ENCODE measurements at regions not wholly inside any gene's neighbourhood (a gene's known extent, or its start where the extent isn't known, plus 50 kb on each side); places are given as distances from the start of the nearest gene placed in this dataset.

DNA sequence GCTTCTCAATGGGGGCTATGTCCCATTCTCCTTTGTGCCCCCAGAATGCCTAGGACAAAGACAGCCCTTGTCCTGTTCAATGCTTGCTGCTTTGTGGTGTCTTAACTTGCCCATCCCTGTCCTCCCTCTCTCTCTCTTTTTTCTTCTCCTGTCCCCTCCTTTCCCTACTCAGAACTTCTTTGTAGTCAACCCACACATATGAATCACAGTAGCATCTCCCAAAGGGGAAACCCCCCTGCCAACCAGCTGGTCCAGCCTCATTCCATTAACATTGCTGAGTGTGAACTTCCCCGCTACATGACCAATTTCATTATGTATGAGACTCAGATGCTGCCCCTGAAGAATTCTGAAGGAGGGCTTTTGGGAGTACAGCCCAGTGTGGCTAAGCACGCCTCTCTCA is 408.3 kb downstream of the ENC1 start:
- DNase-seq = no peak
- H3K36me3 ChIP-seq (replicated peaks; ENCODE audit: control insufficient read depth, insufficient read depth, low read length) = no peaks in the 10 kb centered on the region
- H3K27me3 ChIP-seq (ENCODE audit: control insufficient read depth, insufficient read depth, low read length) = no peaks in the 10 kb centered on the region
- no peak overlapping the region for H3K4me3 ChIP-seq (ENCODE audit: insufficient read depth, low read depth, low read length)

DNA sequence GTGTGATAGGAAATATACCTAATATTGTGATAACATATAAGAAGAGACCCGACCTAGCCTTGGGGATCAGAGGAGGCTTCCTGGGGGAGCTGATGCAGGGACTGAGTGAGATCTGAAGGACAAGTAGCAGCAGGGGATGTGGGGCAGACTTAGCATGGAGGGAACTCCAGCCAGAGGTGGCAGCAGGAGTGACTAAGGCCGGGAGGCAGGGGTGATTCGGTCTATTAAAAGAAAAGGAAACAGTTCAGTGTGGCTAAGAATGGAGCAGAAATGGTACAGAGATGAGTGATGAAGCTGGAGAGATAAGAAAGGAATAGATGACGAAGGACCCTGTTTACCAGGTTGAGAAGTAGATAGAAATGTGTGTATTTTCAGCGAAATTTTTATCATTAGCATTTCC is 408.8 kb downstream of the ENC1 start:
- Histone ChIP-seq H3K4me3 (ENCODE audit: insufficient read depth, low read depth, low read length) (no peak overlapping the region), H3K27me3 (ENCODE audit: control insufficient read depth, insufficient read depth, low read length) (no peaks in the 10 kb centered on the region), H3K36me3 (replicated peaks; ENCODE audit: control insufficient read depth, insufficient read depth, low read length) (no peaks in the 10 kb centered on the region)
- DNase-seq = no peak

DNA sequence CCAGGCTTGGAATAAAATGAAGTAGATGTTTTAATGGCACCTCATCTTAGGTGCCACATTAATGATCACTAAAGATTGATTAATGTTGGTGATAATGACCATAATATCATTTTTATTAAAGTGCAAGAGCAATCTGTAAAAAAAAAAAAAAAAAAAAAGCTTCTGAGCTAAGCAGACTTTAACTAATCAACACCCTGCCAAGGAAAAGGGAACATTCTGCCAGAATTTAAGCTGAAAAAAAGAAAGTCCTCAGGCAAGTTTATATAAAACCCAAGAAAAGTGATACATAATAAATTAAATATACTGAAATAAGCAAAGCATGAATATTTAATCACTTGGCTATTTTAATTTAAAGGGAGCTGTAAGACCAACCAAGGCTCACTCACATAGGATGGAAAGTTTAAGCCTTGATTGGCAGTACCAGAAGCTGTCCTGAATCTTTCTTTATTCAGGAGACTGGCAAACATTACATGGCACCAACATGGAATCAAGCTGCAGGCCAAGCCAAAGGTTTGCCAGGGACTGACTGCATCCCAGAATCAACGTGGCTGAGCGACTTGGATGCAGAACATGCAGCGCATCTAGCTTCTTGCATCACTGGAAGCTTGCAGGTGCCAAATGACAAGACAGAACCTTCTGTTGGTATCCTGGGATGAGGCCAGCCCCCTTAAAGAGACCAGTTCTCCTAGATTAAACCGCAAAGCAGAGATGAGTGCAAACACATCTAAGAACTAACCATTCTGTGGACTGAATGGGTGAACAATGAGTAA is 413.6 kb downstream of the ENC1 start:
- no peaks in the 10 kb centered on the region for H3K36me3 ChIP-seq (replicated peaks; ENCODE audit: control insufficient read depth, insufficient read depth, low read length)
- no peak overlapping the region for H3K4me3 ChIP-seq (ENCODE audit: insufficient read depth, low read depth, low read length)
- H3K27me3 ChIP-seq (ENCODE audit: control insufficient read depth, insufficient read depth, low read length) = no peaks in the 10 kb centered on the region; the same call in 1 of the 2 replicates
- no peak for DNase-seq

DNA sequence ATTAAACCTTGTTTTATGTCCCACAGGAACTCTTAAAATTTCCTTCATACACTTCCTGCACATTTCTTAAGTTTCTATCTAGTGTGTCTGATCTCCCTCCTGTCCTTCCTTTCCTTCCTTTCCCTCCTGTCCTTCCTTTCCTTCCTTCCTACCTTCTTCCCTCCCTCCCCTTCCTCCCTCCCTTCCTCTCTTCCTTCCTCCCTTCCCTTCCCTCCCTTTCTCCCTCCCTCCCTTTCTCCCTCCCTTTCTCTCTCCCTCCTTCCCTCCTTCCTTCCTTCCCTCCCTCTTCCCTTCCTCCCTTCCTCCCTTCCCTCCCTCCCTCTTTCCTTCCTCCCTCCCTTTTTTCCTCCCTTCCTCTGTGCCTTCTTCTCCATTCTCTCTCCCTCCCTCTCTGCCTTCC is 414.9 kb downstream of the ENC1 start:
- no peaks in the 10 kb centered on the region for H3K36me3 ChIP-seq (replicated peaks; ENCODE audit: control insufficient read depth, insufficient read depth, low read length)
- no peaks in the 10 kb centered on the region; the same call in 1 of the 2 replicates for H3K27me3 ChIP-seq (ENCODE audit: control insufficient read depth, insufficient read depth, low read length)
- no peak overlapping the region for H3K4me3 ChIP-seq (ENCODE audit: insufficient read depth, low read depth, low read length)
- DNase-seq = no peak

DNA sequence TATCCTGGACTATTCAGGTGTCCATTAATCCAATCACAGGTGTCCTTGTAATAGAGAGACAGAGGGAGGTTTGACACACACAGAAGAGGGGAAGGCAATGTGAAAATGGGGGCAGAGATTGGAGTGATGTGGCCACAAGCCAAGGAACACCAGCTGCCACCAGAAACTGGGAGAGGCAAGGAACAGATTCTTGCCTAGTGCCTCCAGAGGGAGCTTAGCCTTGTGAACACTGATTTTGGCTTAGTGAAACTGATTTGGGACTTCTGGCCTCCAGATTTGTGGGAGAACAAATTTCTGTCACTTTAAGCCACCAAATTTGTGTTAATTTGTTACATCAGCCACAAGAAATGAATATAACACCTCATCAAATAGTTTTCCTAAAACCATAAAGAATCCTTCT is 416.2 kb downstream of the ENC1 start:
- H3K4me3 ChIP-seq (ENCODE audit: insufficient read depth, low read depth, low read length) = no peak overlapping the region
- no peaks in the 10 kb centered on the region for H3K36me3 ChIP-seq (replicated peaks; ENCODE audit: control insufficient read depth, insufficient read depth, low read length)
- H3K27me3 ChIP-seq (ENCODE audit: control insufficient read depth, insufficient read depth, low read length) = no peaks in the 10 kb centered on the region; the same call in 1 of the 2 replicates
- no peak for DNase-seq

DNA sequence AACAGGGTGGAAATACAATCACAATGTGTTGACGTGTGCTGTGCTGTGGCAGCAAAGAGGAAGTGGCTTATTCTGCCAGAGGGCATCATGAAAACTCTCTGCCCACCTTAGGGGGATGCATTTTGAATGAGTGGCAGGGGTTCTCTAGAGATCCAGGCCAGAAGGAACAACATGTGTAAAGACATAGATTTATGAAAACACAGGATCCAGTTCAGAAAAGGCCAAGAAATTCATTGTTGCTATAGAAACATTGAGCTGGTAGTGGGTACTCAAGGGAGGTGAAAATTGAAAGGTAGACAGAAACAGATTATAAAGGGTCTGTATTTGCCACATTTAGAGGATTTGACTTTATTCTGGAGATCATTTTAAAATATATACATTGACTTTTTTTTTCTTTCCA is 417.7 kb downstream of the ENC1 start:
- no peaks in the 10 kb centered on the region for H3K36me3 ChIP-seq (replicated peaks; ENCODE audit: control insufficient read depth, insufficient read depth, low read length)
- H3K4me3 ChIP-seq (ENCODE audit: insufficient read depth, low read depth, low read length) = no peak overlapping the region
- H3K27me3 ChIP-seq (ENCODE audit: control insufficient read depth, insufficient read depth, low read length) = no peaks in the 10 kb centered on the region; the same call in 1 of the 2 replicates
- DNase-seq = no peak

DNA sequence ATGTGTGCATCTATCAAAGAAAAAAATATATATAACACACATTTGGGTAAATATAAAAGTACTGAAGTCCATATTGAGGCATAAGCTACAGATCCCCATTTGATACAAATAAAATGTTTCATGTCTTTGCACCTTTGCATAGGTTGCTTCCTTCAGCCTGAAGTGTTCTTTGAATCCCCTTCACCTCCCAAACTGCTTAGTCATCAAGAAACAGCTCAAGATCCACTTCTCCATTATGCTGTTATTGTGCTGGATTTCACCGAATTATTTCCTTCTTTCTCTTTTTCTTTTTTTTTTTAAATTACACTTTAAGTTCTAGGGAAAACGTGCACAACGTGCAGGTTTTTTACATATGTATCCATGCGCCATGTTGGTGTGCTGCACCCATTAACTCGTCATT is 419.1 kb downstream of the ENC1 start:
- H3K4me3 ChIP-seq (ENCODE audit: insufficient read depth, low read depth, low read length) = no peak overlapping the region
- H3K36me3 ChIP-seq (replicated peaks; ENCODE audit: control insufficient read depth, insufficient read depth, low read length) = no peaks in the 10 kb centered on the region
- H3K27me3 ChIP-seq (ENCODE audit: control insufficient read depth, insufficient read depth, low read length) = no peaks in the 10 kb centered on the region; the same call in 1 of the 2 replicates
- DNase-seq = no peak

DNA sequence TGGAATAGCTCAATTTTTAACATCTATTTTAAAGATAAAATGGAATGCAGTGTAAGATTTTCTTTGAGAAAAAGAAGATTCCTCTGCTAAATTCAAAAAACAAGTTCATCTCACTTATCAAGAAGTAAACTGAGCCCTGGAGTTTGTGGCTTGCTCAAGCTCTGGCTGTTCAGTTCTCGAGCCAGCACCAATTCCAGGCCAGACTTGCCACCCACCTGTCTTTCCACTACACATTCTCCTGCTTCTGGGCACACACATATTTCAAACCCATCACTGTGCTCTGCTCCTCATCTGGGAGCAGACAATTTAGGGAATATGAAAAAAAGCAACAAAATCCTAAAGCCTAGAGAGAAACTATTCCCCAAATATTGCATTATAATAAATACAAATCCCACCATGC is 424.5 kb downstream of the ENC1 start:
- no peaks in the 10 kb centered on the region for H3K36me3 ChIP-seq (replicated peaks; ENCODE audit: control insufficient read depth, insufficient read depth, low read length)
- H3K27me3 ChIP-seq (ENCODE audit: control insufficient read depth, insufficient read depth, low read length) = no peaks in the 10 kb centered on the region
- no peak for DNase-seq
- no peak overlapping the region for H3K4me3 ChIP-seq (ENCODE audit: insufficient read depth, low read depth, low read length)

DNA sequence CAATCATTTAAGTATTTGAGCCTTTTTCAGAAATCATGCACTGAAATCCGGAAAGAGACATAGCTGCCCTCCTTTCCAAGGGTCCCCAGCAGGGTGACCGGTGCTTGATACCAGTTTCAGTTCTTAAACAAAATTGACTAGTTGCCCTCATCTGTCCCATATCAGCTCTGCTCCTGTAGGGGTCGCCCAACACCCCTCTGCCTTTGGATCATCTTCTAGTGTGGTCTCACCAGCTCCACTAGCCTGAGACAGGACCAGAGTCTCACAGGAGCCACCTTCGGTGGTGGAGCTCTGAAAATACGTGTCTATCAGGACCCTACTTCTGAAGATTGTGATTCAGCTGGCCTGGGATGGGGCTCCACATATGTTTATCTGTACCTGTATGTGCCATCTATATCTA is 428.2 kb downstream of the ENC1 start:
- no peak overlapping the region for H3K4me3 ChIP-seq (ENCODE audit: insufficient read depth, low read depth, low read length)
- H3K27me3 ChIP-seq (ENCODE audit: control insufficient read depth, insufficient read depth, low read length) = no peaks in the 10 kb centered on the region
- no peaks in the 10 kb centered on the region for H3K36me3 ChIP-seq (replicated peaks; ENCODE audit: control insufficient read depth, insufficient read depth, low read length)
- DNase-seq = peak; percentile 48

DNA sequence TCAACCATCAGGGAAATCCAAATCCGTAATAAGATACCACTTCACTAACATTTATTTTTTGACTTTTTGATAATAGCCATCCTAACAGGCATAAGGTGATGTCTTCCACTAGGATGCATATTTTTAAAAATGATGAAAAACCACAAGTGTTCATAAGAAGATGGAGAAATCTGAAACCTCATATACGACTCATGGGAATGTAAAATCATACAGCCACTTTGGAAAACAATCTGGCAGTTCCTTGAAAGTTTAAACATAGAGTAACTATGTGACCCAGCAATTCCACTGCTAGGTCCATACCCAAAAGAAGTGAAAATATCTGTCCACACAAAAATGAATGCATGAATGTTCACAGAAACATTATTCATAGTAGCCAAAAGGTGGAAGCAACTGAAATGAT is 431.0 kb downstream of the ENC1 start:
- Histone ChIP-seq H3K27me3 (ENCODE audit: control insufficient read depth, insufficient read depth, low read length) (no peaks in the 10 kb centered on the region), H3K4me3 (ENCODE audit: insufficient read depth, low read depth, low read length) (no peak overlapping the region), H3K36me3 (replicated peaks; ENCODE audit: control insufficient read depth, insufficient read depth, low read length) (no peaks in the 10 kb centered on the region)
- DNase-seq = no peak

DNA sequence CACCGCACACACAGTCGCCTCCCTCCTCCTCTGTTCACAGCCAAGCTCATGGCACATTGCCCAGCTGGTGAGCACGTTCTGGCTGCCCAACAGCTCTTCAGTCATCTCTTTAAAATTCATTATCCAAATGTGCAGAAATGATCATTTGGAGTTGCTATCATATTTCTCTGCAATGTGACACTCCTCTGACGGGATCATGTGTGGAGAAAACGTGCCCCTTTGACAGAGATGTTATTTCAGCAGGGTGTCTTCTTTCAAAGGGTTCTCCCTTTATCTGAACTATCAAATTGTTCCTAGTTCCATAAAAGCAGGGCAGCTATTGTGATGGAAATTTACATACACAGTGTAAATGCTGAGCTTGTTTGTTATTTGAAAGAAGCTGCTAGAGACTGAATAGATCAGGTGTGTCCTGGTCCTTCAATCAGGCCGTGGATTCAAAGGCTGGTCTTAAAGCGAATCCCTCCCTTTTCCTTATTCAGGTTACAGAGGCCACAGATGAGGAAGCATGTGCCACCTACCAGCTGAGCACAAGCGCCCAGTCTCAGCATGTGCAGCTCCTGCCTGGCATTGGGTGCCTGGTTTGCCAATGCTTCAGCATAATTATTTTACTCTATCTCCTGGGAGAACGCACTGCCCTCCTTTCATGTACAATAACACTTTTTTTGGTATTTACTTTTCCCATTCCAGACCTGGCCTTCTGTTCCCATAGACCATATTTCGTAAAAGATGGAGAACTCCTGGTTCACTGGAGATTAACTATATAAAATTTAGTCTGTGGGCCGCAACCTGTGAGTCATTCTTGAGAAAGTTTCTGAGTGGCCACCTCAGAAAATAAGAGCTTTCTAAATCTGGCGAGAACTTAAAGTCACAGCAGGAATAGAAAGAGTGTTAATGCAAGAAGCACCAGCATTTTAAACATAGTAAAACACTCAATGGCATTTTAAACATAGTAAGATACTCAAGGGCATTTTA is 433.7 kb downstream of the ENC1 start:
- no peaks in the 10 kb centered on the region for H3K27me3 ChIP-seq (ENCODE audit: control insufficient read depth, insufficient read depth, low read length)
- H3K4me3 ChIP-seq (ENCODE audit: insufficient read depth, low read depth, low read length) = no peak overlapping the region
- peak; percentile 11 for DNase-seq
- no peaks in the 10 kb centered on the region for H3K36me3 ChIP-seq (replicated peaks; ENCODE audit: control insufficient read depth, insufficient read depth, low read length)

DNA sequence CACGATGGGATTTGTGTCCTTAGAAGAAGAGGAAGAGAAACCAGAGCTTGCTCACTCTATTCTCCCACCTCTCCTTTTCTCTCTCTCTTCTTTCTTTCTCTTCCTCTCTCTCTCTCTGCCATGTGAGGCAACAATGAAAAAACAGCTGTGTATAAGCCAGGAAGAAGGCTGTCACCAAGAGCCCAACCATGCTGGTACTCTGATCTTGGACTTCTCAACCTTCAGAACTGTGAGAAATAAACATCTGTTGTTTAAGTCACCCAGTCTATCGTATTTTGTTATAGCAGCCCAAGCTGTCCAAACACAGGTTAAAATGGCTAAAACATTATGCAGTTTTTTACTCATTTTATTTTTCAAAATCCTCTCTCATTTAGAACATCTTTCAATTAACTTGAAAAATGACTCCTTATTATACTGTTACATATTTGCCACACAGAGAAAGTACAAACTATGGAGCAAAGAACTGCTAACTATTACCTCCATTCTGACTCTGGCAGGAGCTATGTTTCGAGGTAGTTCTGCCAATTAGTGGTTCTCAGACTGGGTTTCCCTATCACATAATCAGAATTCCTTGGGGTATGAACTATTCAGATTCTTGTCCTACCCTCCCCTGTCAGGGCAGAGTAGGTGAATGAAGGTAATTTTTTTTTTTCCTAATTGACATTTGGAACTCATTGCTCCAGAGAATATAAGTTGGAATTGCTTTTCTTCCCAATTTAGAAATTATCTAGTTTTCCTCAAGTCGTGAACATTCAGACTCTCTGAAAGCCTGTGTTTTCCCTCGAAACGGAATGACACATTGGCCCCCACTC is 434.6 kb downstream of the ENC1 start:
- no peak for DNase-seq
- H3K4me3 ChIP-seq (ENCODE audit: insufficient read depth, low read depth, low read length) = no peak overlapping the region
- H3K36me3 ChIP-seq (replicated peaks; ENCODE audit: control insufficient read depth, insufficient read depth, low read length) = no peaks in the 10 kb centered on the region
- no peaks in the 10 kb centered on the region for H3K27me3 ChIP-seq (ENCODE audit: control insufficient read depth, insufficient read depth, low read length)

DNA sequence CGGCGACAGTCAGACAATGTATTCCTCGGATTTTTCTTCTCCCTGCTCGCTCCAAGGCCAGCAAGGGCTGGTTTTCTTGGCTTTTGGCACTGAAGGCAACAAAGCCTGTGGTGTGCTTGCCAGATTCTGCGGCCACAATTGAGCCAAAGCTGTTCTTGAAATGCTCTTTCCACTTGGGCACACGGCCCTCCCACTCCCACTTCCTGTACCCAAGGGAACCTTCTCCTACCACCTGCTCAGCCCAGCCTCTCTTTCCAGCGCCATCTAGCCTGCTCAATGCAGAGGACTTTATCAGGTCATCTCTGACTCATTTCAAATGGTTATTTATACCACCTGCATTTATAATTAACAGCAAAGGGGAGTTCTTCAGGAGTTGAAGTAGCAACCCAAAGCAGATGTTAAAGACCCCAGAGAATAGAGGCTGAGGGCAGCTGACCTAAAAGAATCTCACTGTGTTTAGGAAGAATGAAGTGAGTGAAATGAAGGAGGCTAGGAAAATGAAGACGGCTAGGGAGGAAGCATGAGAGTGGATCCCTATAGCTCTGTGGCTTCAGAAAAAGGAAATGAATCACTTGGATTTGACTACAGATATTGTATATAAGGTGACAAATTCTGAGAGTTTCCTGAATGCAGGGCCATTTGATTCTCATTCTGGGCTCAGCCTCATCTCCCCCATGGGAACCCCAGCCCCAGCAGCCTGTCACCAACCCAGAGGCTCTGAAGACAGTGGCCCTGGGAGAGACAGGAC is 439.0 kb downstream of the ENC1 start:
- Histone ChIP-seq H3K4me3 (ENCODE audit: insufficient read depth, low read depth, low read length) (no peak overlapping the region), H3K27me3 (ENCODE audit: control insufficient read depth, insufficient read depth, low read length) (no peaks in the 10 kb centered on the region), H3K36me3 (replicated peaks; ENCODE audit: control insufficient read depth, insufficient read depth, low read length) (no peaks in the 10 kb centered on the region)
- no peak for DNase-seq

DNA sequence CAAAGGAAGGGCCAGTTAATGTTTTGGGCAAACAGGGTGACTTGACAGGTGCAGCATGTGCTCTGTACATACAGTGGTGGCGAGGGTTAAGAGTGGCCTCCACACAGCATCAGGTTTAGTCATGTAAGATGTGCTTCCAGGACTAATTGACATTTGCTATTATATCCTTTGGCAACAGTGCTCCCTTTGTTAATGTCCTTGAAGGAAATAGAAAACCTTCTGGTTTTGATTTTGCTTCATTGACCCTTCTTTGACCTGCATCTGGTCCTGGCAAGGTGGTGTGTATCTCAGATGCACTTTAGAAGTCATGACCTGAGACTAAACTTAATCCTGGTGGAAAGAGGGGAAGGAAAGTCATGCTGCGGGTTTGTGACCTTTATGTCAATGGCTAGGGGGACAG is 440.0 kb downstream of the ENC1 start:
- Histone ChIP-seq H3K4me3 (ENCODE audit: insufficient read depth, low read depth, low read length) (no peak overlapping the region), H3K27me3 (ENCODE audit: control insufficient read depth, insufficient read depth, low read length) (no peaks in the 10 kb centered on the region), H3K36me3 (replicated peaks; ENCODE audit: control insufficient read depth, insufficient read depth, low read length) (no peaks in the 10 kb centered on the region)
- no peak for DNase-seq
